Neural crest cell (in vitro differentiated cells): ENCODE measurements at regions not wholly inside any gene's neighbourhood (a gene's known extent, or its start where the extent isn't known, plus 50 kb on each side); places are given as distances from the start of the nearest gene placed in this dataset.

ENCODE experiments used
- DNase-seq: peaks from one replicate; pipeline ENCODE4 v3.0.0; 2021; ENCODE audit warnings: low read depth, mixed read lengths, low spot score
- H3K27ac Mint-ChIP-seq: one replicate; pipeline ENCODE4 v1.8.0; 2021; ENCODE audit warnings: mild to moderate bottlenecking, mixed read lengths; ENCODE audit not compliant: unreplicated experiment
- H3K27me3 Mint-ChIP-seq: 2 replicates; pipeline ENCODE4 v1.8.0; 2021; ENCODE audit warnings: low read depth, mild to moderate bottlenecking, mixed read lengths
- H3K36me3 Mint-ChIP-seq: 2 replicates; pipeline ENCODE4 v1.8.0; 2021; ENCODE audit warnings: low read depth, mild to moderate bottlenecking, mixed read lengths
- H3K4me1 Mint-ChIP-seq: 2 replicates; pipeline ENCODE4 v1.8.0; 2021; ENCODE audit warnings: mixed read lengths
- H3K4me3 Mint-ChIP-seq: one replicate; pipeline ENCODE4 v1.8.0; 2021; ENCODE audit warnings: mild to moderate bottlenecking, mixed read lengths
- H3K9me3 Mint-ChIP-seq: 2 replicates; pipeline ENCODE4 v1.8.0; 2021; ENCODE audit warnings: mixed read lengths
- TF ChIP-seq, protein P1 (sequence below): fragments of 200-600 bp; sonication (generic); conservative IDR thresholded peaks from 2 replicates; pipeline ENCODE4 v1.5.0; 2021; ENCODE audit warnings: antibody characterized with exemption, mild to moderate bottlenecking

DNA sequence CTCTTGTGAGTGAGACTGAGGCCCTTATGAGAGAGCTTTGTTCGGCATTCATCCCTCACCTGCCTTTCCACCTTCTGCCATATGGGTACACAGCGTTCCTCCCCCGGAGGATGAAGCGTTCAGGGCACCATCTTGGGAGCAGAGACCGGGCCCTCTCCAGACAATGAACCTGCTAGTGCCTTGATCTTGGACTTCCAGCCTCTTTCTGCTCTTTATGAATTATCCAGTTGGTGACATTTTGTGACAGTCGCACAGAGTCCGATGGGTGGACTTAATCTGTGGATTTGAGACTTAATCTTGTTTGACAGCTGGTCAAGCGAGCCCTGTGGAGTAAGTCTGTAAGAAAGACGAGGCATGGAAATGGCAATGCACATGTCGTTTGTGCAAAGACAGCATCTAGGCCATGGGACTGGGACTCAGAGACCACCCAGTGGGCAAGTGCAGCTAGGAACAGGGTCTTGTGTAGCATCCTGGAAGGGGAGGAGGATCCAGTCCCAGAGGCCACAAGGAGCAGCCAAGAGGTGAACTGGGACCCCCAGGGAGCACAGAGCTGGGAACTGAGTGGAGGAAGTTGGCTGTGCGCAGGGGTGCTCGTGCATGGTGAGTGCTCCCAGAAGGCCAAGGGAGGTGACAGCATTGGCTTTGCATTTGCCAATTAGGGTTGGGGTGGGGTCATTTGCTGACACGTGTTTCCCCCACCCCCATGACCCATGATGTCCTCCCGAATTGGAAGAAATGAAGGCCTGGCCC lies 69.5 kb upstream of the HDAC4 start:
- no peak overlapping the region for H3K27ac Mint-ChIP-seq
- H3K27me3 Mint-ChIP-seq: peaks cover 17% of the 10 kb centered on the region
- no peak for DNase-seq
- no peak overlapping the region for H3K4me3 Mint-ChIP-seq
- no peaks in the 10 kb centered on the region for H3K4me1 Mint-ChIP-seq
- no peaks in the 10 kb centered on the region for H3K9me3 Mint-ChIP-seq
- H3K36me3 Mint-ChIP-seq: no peaks in the 10 kb centered on the region
- TF ChIP-seq, protein P1, sequence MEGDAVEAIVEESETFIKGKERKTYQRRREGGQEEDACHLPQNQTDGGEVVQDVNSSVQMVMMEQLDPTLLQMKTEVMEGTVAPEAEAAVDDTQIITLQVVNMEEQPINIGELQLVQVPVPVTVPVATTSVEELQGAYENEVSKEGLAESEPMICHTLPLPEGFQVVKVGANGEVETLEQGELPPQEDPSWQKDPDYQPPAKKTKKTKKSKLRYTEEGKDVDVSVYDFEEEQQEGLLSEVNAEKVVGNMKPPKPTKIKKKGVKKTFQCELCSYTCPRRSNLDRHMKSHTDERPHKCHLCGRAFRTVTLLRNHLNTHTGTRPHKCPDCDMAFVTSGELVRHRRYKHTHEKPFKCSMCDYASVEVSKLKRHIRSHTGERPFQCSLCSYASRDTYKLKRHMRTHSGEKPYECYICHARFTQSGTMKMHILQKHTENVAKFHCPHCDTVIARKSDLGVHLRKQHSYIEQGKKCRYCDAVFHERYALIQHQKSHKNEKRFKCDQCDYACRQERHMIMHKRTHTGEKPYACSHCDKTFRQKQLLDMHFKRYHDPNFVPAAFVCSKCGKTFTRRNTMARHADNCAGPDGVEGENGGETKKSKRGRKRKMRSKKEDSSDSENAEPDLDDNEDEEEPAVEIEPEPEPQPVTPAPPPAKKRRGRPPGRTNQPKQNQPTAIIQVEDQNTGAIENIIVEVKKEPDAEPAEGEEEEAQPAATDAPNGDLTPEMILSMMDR: no peak

DNA sequence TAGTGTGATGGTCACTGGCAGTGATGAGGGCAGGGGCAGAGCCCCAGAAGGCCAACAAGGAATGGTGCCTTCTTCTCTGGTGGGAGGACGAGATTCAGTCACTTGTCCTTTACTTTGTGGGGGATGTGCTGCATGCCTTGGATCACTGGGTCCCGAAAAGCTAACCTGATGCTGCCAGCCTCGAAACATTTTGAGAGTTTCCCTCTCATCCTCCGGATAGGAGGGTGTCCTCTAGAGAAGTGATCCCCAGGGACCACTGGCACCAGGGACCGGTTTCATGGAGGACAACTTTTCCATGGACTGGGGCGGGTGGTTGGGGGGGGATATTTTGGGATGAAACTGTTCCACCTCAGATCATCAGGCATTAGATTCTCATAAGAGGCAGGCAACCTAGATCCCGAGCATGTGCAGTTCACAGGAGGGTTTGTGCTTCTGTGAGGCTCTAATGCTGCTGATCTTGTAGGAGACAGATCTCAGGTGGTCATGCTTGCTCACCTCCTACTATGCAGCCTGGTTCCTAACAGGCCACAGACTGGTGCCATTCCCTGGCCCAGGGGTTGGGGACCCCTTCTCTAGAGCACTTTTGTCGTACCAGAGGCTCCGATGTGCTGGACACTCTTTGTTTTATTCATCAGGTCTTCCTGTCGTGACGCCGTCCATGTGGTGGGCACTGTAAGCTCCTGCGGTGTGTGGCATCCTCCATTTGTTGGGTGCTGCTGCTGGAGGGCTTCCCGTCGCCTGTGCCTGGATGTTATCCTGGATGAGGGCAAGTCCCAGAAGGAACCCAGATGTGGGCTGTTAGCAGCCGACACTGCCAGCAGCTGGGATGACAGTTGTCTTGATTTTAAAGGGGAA lies 68.5 kb upstream of the HDAC4 start:
- Mint-ChIP-seq H3K36me3 (no peaks in the 10 kb centered on the region), H3K27ac (no peak overlapping the region), H3K27me3 (peaks cover 17% of the 10 kb centered on the region), H3K9me3 (no peaks in the 10 kb centered on the region), H3K4me1 (no peaks in the 10 kb centered on the region), H3K4me3 (no peak overlapping the region)
- TF ChIP-seq, protein P1: no peak
- DNase-seq: no peak

DNA sequence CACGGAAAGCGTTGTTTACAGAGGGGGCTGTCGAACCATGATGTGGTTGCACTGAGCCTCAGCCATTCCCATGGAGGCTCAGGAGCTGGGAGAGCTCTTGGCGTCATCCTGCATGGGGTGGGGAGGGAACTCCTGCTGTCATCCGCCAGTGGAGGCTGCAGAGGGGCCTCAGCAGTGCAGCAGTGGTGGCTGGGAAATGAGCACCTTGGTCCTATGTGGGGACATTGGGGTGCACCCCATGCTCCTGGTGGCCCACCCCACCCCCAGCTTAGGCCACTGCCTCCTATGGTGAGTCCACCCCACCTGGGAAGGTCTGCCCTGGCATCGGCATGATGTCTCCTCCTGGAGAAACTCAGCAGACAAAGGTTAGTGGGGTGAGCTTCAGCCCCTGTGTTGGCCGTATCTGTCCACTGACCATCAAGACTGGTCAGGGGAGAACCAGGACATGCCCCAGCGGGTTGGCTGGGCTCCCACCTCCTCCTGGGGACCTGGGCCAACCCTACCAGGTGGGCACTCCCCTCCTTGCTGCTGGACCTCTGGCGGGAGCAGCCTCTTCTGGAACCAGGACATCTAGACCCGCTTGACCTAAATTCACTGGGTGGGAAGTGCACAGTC lies 67.8 kb upstream of the HDAC4 start:
- no peak for DNase-seq
- Mint-ChIP-seq H3K4me1 (peaks cover under 1% of the 10 kb centered on the region), H3K36me3 (no peaks in the 10 kb centered on the region), H3K27me3 (peaks cover 13% of the 10 kb centered on the region), H3K27ac (no peak overlapping the region), H3K9me3 (no peaks in the 10 kb centered on the region), H3K4me3 (no peak overlapping the region)
- TF ChIP-seq, protein P1: no peak

DNA sequence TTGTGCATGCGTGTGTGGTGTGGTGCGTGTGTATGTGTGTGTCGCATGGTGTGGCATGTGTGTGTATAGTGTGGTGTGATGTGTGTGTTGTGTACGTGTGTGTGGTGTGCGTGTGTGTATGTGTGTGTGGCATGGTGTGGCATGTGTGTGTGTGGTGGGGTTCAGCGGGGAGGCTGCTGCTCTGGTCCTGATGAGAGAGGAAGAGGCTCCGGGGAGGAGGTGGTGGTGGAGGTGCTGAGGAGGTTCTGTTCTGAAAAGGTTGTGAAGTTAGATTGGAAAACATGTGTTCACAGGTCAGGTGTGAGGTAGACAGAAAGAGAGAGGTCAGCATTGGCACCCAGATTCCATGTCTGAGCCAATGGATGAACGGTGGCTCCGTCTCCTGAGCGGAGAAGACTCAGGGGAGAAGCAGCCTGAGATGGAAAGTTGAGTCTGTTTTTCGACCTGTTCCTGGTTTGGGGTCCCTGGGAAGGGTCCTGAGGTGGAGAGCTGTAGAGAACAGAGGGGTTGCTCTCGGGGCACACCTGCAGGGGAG lies 67.2 kb upstream of the HDAC4 start:
- no peaks in the 10 kb centered on the region for H3K36me3 Mint-ChIP-seq
- H3K4me1 Mint-ChIP-seq: peaks cover 5% of the 10 kb centered on the region
- no peak overlapping the region for H3K4me3 Mint-ChIP-seq
- TF ChIP-seq, protein P1: no peak
- DNase-seq: no peak
- H3K27me3 Mint-ChIP-seq: peaks cover 7% of the 10 kb centered on the region
- no peaks in the 10 kb centered on the region for H3K9me3 Mint-ChIP-seq
- H3K27ac Mint-ChIP-seq: no peak overlapping the region

DNA sequence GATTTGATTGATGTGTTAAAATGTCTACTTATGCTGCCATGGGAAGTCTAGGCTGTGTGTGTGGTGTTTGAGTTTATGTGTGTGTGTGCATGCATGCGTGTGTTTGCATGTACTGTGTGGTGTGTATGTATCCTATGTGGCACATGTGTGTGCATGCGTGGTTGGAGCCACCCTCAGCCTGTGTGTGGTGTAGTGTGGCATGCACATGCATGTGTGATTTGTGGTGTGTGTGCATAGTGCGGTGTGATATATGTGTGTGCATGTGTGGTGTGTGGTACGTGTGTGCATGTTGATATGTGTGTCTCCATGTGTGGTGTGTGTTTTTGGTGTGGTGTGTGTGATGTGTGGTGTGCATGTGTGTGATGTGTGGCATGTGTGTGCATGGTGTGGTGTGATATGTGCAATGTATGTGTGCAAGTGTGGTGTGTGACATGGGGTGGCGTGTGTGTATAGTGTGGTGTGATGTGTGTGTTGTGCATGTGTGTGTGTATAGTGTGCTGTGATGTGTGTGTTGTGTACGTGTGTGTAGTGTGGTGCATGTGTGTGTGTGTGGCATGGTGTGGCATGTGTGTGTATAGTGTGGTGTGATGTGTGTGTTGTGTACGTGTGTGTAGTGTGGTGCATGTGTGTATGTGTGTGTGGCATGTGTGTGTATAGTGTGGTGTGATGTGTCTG lies 66.6 kb upstream of the HDAC4 start:
- H3K9me3 Mint-ChIP-seq: no peaks in the 10 kb centered on the region
- no peak for DNase-seq
- no peak overlapping the region for H3K4me3 Mint-ChIP-seq
- no peak overlapping the region for H3K27ac Mint-ChIP-seq
- peaks cover 5% of the 10 kb centered on the region for H3K4me1 Mint-ChIP-seq
- H3K36me3 Mint-ChIP-seq: no peaks in the 10 kb centered on the region
- TF ChIP-seq, protein P1: no peak
- peaks cover 2% of the 10 kb centered on the region for H3K27me3 Mint-ChIP-seq
